Gastrocnemius medialis (tissue), 4 donors: ENCODE measurements at regions not wholly inside any gene's neighbourhood (a gene's known extent, or its start where the extent isn't known, plus 50 kb on each side); places are given as distances from the start of the nearest gene placed in this dataset.

Experiments
- CTCF ChIP-seq, 5 experiments: fragments of 450-650 bp in 3 of 5; fragments of 200-600 bp in 2 of 5; sonication (generic) in 2 of 5; IDR thresholded peaks in 4 of 5; conservative IDR thresholded peaks in 1 of 5; 1 replicate in 4 of 5; 2 replicates in 1 of 5; pipeline ENCODE4 v1.5.1; 2016 to 2019; ENCODE audit warnings: antibody characterized with exemption in 5 of 5, mild to moderate bottlenecking in 3 of 5, moderate library complexity in 3 of 5
- POLR2A ChIP-seq, 2 donors: fragments of 450-650 bp; IDR thresholded peaks; one replicate each; pipeline ENCODE4 v1.6.1; 2017; ENCODE audit warnings: antibody characterized with exemption in 2 of 2, mild to moderate bottlenecking in 2 of 2, moderate library complexity in 2 of 2

- TF ChIP-seq CTCF (IDR thresholded peaks at IDR 0.05 in 4 of 5, conservative IDR thresholded peaks at IDR 0.05 in 1 of 5) (no peak), POLR2A (IDR thresholded peaks at IDR 0.05) (no peak)
Observed at GRCh38 chr10:55358539-55358938, 557.5 kb upstream of the PCDH15 start.
